HCT116 (cell line): ENCODE measurements at regions not wholly inside any gene's neighbourhood (a gene's known extent, or its start where the extent isn't known, plus 50 kb on each side); places are given as distances from the start of the nearest gene placed in this dataset.

ENCODE experiments used
- ATAC-seq: fragments of 200-7000 bp; cut with Tn5 transposase; 2 replicates; pipeline ENCODE4 v1.9.1; 2020; ENCODE audit warnings: mild to moderate bottlenecking, moderate library complexity
- BruUV-seq: library from RNA; stranded (reverse); fragments of 400-500 nt; replicated peaks from 2 replicates; lab custom pipeline; 2021; lab: Mats Ljungman, UMichigan
- CTCF ChIA-PET: fragments of 300-600 bp; sonication (Branson Sonifier 250); formaldehyde crosslinking; loops from one replicate; lab custom pipeline; 2021; ENCODE audit warnings: antibody characterized with exemption; lab: Charles Lee
- POLR2A ChIA-PET: fragments of 300-600, 350-600 bp; sonication (Branson Sonifier 250); formaldehyde crosslinking; loops from one replicate; lab custom pipeline; 2021; ENCODE audit warnings: antibody characterized with exemption; lab: Charles Lee
- RAD21 ChIA-PET, 2 experiments: fragments of 300-600 bp; sonication (Branson Sonifier 250); formaldehyde crosslinking; loops; one replicate each; lab custom pipeline; 2023; ENCODE audit warnings: low total read pairs in 2 of 2; ENCODE audit not compliant: uncharacterized antibody in 2 of 2, unreplicated experiment in 2 of 2, low non-redundant PET in 1 of 2; lab: Charles Lee
- DNase-seq: peaks from one replicate; pipeline ENCODE4 v3.0.0-alpha.2; 2010; ENCODE audit warnings: low read depth, low spot score
- H2AFZ ChIP-seq: fragments of 200-600 bp; shearing (Covaris generic), sonication (generic); 2 replicates; pipeline ENCODE4 v1.6.1; 2017; ENCODE audit warnings: low read depth, mixed run types, mixed read lengths, antibody characterized with exemption, low read length; ENCODE audit not compliant: poor library complexity, severe bottlenecking
- H3K27ac ChIP-seq: 2 replicates; pipeline ENCODE4 v1.5.1; 2012; ENCODE audit warnings: low read depth, low read length
- H3K27me3 ChIP-seq: fragments of 200-600 bp; sonication (generic); 2 replicates; pipeline ENCODE4 v1.6.1; 2016; ENCODE audit warnings: mixed run types, low read length, mixed read lengths; ENCODE audit not compliant: insufficient read depth
- H3K36me3 ChIP-seq, 2 experiments: fragments of 200-500 bp in 1 of 2; fragments of 200-600 bp in 1 of 2; sonication (Bioruptor generic) in 1 of 2; sonication (generic) in 1 of 2; 2 replicates each; pipeline versions ENCODE4 v1.5.1 to v1.6.1; 2014 to 2016; ENCODE audit warnings: low read length in 2 of 2, inconsistent platforms in 1 of 2, mixed read lengths in 1 of 2, mixed run types in 1 of 2; ENCODE audit not compliant: insufficient read depth in 2 of 2, control insufficient read depth in 1 of 2
- H3K4me1 ChIP-seq, 2 experiments: fragments of 200-600 bp in 1 of 2; sonication (generic) in 1 of 2; 2 replicates each; pipeline versions ENCODE4 v1.5.1 to v1.6.1; 2012 to 2017; ENCODE audit warnings: low read length in 2 of 2, inconsistent platforms in 1 of 2, mild to moderate bottlenecking in 1 of 2, mixed read lengths in 1 of 2, mixed run types in 1 of 2, moderate library complexity in 1 of 2; ENCODE audit not compliant: insufficient read depth in 2 of 2, control insufficient read depth in 1 of 2
- H3K4me2 ChIP-seq: fragments of 200-600 bp; sonication (generic); 2 replicates; pipeline ENCODE4 v1.6.1; 2017; ENCODE audit warnings: mixed run types, low read length, mixed read lengths
- H3K4me3 ChIP-seq, 2 experiments: fragments of 200-600 bp in 1 of 2; sonication (generic) in 1 of 2; replicated peaks in 1 of 2; 2 replicates each; pipeline ENCODE4 v1.5.1; 2011 to 2016; ENCODE audit warnings: low read length in 2 of 2, control low read depth in 1 of 2, low read depth in 1 of 2, mild to moderate bottlenecking in 1 of 2, mixed read lengths in 1 of 2, mixed run types in 1 of 2
- H3K79me2 ChIP-seq: fragments of 200-600 bp; sonication (generic); 2 replicates; pipeline ENCODE4 v1.6.1; 2017; ENCODE audit warnings: mild to moderate bottlenecking, mixed run types, low read length, moderate library complexity, mixed read lengths; ENCODE audit not compliant: insufficient read depth
- H3K9ac ChIP-seq: fragments of 200-600 bp; sonication (generic); 2 replicates; pipeline ENCODE4 v1.6.1; 2016; ENCODE audit warnings: low read length, mixed read lengths
- H3K9me2 ChIP-seq: fragments of 200-600 bp; sonication (generic), shearing (Covaris generic); 2 replicates; pipeline ENCODE4 v1.6.1; 2017; ENCODE audit warnings: mixed run types, mild to moderate bottlenecking, moderate library complexity; ENCODE audit not compliant: insufficient read depth
- H3K9me3 ChIP-seq, 2 experiments: fragments of 200-500 bp in 1 of 2; fragments of 200-600 bp in 1 of 2; sonication (Bioruptor generic) in 1 of 2; sonication (generic) in 1 of 2; 2 replicates each; pipeline ENCODE4 v1.6.1; 2014 to 2017; ENCODE audit warnings: low read length in 2 of 2, mixed read lengths in 2 of 2, inconsistent platforms in 1 of 2, low read depth in 1 of 2, mild to moderate bottlenecking in 1 of 2, mixed run types in 1 of 2, moderate library complexity in 1 of 2; ENCODE audit not compliant: control insufficient read depth in 1 of 2, insufficient read depth in 1 of 2
- H4K20me1 ChIP-seq: fragments of 200-600 bp; sonication (generic), shearing (Covaris generic); 2 replicates; pipeline ENCODE4 v1.6.1; 2017; ENCODE audit warnings: mixed run types, mild to moderate bottlenecking, moderate library complexity; ENCODE audit not compliant: insufficient read depth
- CEBPB ChIP-seq: IDR thresholded peaks from 2 replicates; pipeline ENCODE4 v1.6.1; 2012; ENCODE audit warnings: low read depth
- EGR1 ChIP-seq: IDR thresholded peaks from 2 replicates; pipeline ENCODE4 v1.6.1; 2012; ENCODE audit warnings: low read depth
- FOSL1 ChIP-seq: IDR thresholded peaks from 2 replicates; pipeline ENCODE4 v1.6.1; 2012; ENCODE audit warnings: low read depth
- JUND ChIP-seq: IDR thresholded peaks from 2 replicates; pipeline ENCODE4 v1.6.1; 2012
- POLR2A ChIP-seq: IDR thresholded peaks from 2 replicates; pipeline ENCODE4 v1.7.0; 2011; ENCODE audit warnings: borderline replicate concordance; ENCODE audit not compliant: insufficient read depth, insufficient read length; ENCODE audit errors: extremely low read depth
- RAD21 ChIP-seq: IDR thresholded peaks from 2 replicates; pipeline ENCODE4 v1.6.1; 2012; ENCODE audit warnings: low read depth, mild to moderate bottlenecking
- REST ChIP-seq: IDR thresholded peaks from 2 replicates; pipeline ENCODE4 v1.6.1; 2012; ENCODE audit warnings: low read depth
- SP1 ChIP-seq: IDR thresholded peaks from 2 replicates; pipeline ENCODE4 v1.6.1; 2012; ENCODE audit warnings: low read depth
- SRF ChIP-seq: IDR thresholded peaks from 2 replicates; pipeline ENCODE4 v1.6.1; 2012; ENCODE audit warnings: low read depth
- TCF7L2 ChIP-seq: IDR thresholded peaks from 2 replicates; pipeline ENCODE4 v1.7.0; 2011; ENCODE audit warnings: borderline replicate concordance, inconsistent platforms; ENCODE audit not compliant: insufficient read depth, insufficient read length; ENCODE audit errors: extremely low read depth
- YY1 ChIP-seq: IDR thresholded peaks from 2 replicates; pipeline ENCODE4 v1.6.1; 2011; ENCODE audit warnings: low read length, low read depth, moderate library complexity, mild to moderate bottlenecking; ENCODE audit not compliant: insufficient replicate concordance; ENCODE audit errors: extremely low read depth
- ZBTB33 ChIP-seq: IDR thresholded peaks from 2 replicates; pipeline ENCODE4 v1.6.1; 2011; ENCODE audit warnings: mild to moderate bottlenecking, low read length, moderate library complexity; ENCODE audit not compliant: insufficient replicate concordance; ENCODE audit errors: extremely low read depth
- intact Hi-C: fragments of 100-400 bp; cut with micrococcal nuclease; formaldehyde crosslinking; loops from 2 replicates; pipeline ENCODE4 v1.10.0; 2022

GRCh38 chr15:31831596-31831995 is 198.7 kb upstream of the CHRNA7 start:
- Histone ChIP-seq H3K4me3 (no peak overlapping the region), H4K20me1 (no peaks in the 10 kb centered on the region; the same call in 1 of the 2 replicates), H3K9me3 (no peaks in the 10 kb centered on the region), H3K4me1 (no peaks in the 10 kb centered on the region), H2AFZ (no peak overlapping the region), H3K9me2 (no peaks in the 10 kb centered on the region), H3K9ac (no peak overlapping the region), H3K4me2 (no peak overlapping the region), H3K27ac (no peak overlapping the region), H3K36me3 (no peaks in the 10 kb centered on the region), H3K27me3 (peaks cover 6% of the 10 kb centered on the region; the same call in 1 of the 2 replicates), H3K79me2 (no peaks in the 10 kb centered on the region)
- ChIA-PET CTCF (no interaction called here), POLR2A (no interaction called here), RAD21 (no interaction called here)
- TF ChIP-seq JUND (no peak), RAD21 (no peak), TCF7L2 (no peak), YY1 (no peak), EGR1 (no peak), POLR2A (no peak), SRF (no peak), ZBTB33 (no peak)
- no TSS peak for BruUV-seq
- intact Hi-C loops: no loop called here
- ATAC-seq (no peak), DNase-seq (no peak)

GRCh38 chr15:31834654-31835053 is 195.7 kb upstream of the CHRNA7 start:
- Histone ChIP-seq H3K9ac (no peak overlapping the region), H3K9me3 (no peaks in the 10 kb centered on the region), H3K79me2 (no peaks in the 10 kb centered on the region), H3K27ac (no peak overlapping the region), H4K20me1 (no peaks in the 10 kb centered on the region; the same call in 1 of the 2 replicates), H3K4me3 (no peak overlapping the region), H3K4me2 (no peak overlapping the region), H3K4me1 (no peaks in the 10 kb centered on the region), H3K9me2 (no peaks in the 10 kb centered on the region), H3K36me3 (no peaks in the 10 kb centered on the region), H2AFZ (no peak overlapping the region), H3K27me3 (peaks cover 6% of the 10 kb centered on the region; the same call in 1 of the 2 replicates)
- CTCF ChIA-PET: no interaction called here
- RAD21 ChIA-PET: no interaction called here
- TF ChIP-seq JUND (no peak), CEBPB (no peak), FOSL1 (no peak), SP1 (no peak), REST (no peak)
- ATAC-seq: no peak
- intact Hi-C loops: no loop called here
- BruUV-seq: no TSS peak
- no peak for DNase-seq
- POLR2A ChIA-PET: no interaction called here
